Activated naive CD4-positive, alpha-beta T cell treated with anti-CD3 and anti-CD28 coated beads, Interleukin-2, amount 10 ng/mL, durations not matched to agents 7 days and 5 days (primary cell): ENCODE measurements at regions not wholly inside any gene's neighbourhood (a gene's known extent, or its start where the extent isn't known, plus 50 kb on each side); places are given as distances from the start of the nearest gene placed in this dataset.
A peak's percentile ranks its signal among the peaks of the same experiment; 100 is the strongest.

Experiments
- CTCF ChIA-PET: fragments of 350-600 bp; sonication (Branson Sonifier 250); formaldehyde crosslinking; loops from one replicate; lab custom pipeline; 2021; ENCODE audit warnings: antibody characterized with exemption; lab: Charles Lee
- DNase-seq: peaks from one replicate; pipeline ENCODE4 v3.0.0-alpha.2; 2020
- H3K27ac Mint-ChIP-seq: one replicate; pipeline ENCODE4 v1.8.0; 2021; ENCODE audit warnings: mild to moderate bottlenecking, moderate library complexity, mixed read lengths
- H3K27me3 Mint-ChIP-seq: one replicate; pipeline ENCODE4 v1.8.0; 2021; ENCODE audit warnings: mild to moderate bottlenecking, mixed read lengths
- H3K36me3 Mint-ChIP-seq: one replicate; pipeline ENCODE4 v1.8.0; 2021; ENCODE audit warnings: mixed read lengths
- H3K4me1 Mint-ChIP-seq: one replicate; pipeline ENCODE4 v1.8.0; 2021; ENCODE audit warnings: mixed read lengths
- H3K4me3 Mint-ChIP-seq: one replicate; pipeline ENCODE4 v1.8.0; 2021; ENCODE audit warnings: mild to moderate bottlenecking, moderate library complexity, mixed read lengths
- H3K9me3 Mint-ChIP-seq: one replicate; pipeline ENCODE4 v1.8.0; 2021; ENCODE audit warnings: mixed read lengths

DNA sequence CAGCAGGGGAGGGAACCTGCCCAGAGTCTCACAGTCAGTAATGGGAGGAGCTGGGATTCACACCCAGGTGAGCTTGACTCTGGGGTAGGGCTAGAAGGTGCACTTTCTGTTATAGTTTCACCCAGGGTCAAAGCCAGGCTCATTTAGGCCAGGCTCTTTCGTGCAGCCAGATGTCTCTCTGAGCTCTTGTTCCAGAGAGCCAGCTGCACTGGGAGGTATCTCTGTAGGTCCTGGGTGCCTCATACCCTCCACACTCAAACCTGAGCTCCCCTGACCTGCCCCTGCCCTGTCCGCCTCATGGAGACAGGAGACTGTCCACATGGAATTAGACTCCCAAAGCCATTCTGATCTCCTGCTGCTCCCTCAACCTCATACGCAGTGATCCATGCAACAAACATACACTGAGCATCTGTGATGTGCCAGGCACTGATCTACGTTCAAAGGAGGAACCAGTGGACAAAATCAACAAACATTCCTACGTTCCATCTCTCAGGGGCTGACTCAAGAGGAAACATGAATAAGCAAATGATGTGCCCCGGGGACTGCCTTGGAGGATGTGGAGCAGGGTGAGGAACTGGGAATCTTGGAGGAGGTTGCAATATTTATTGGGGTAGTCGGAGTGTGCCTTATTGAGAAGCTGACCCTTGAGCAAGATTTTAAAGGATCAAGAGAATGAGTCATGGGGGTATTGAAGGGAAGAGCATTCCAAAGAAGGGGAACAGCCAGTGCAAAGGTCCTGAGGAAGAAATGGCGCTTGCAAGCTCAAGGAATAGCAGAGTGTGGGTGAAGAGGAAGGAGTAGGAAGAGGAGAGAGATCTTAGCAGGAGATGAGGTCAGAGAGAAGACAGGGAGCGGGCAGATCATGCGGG lies 71.3 kb upstream of the TOX2 start:
- CTCF ChIA-PET: interaction anchor here (1.5 to 5.3 kb wide), 3 partner anchors 93 to 239 kb away, joined by 3 to 47 read pairs (median 11); no protein-coding TSS in a partner anchor
- Mint-ChIP-seq H3K4me1 (peaks cover 46% of the 10 kb centered on the region), H3K36me3 (no peaks in the 10 kb centered on the region), H3K27me3 (peaks cover 3% of the 10 kb centered on the region), H3K4me3 (no peak overlapping the region), H3K27ac (no peak overlapping the region), H3K9me3 (no peaks in the 10 kb centered on the region)
- no peak for DNase-seq

DNA sequence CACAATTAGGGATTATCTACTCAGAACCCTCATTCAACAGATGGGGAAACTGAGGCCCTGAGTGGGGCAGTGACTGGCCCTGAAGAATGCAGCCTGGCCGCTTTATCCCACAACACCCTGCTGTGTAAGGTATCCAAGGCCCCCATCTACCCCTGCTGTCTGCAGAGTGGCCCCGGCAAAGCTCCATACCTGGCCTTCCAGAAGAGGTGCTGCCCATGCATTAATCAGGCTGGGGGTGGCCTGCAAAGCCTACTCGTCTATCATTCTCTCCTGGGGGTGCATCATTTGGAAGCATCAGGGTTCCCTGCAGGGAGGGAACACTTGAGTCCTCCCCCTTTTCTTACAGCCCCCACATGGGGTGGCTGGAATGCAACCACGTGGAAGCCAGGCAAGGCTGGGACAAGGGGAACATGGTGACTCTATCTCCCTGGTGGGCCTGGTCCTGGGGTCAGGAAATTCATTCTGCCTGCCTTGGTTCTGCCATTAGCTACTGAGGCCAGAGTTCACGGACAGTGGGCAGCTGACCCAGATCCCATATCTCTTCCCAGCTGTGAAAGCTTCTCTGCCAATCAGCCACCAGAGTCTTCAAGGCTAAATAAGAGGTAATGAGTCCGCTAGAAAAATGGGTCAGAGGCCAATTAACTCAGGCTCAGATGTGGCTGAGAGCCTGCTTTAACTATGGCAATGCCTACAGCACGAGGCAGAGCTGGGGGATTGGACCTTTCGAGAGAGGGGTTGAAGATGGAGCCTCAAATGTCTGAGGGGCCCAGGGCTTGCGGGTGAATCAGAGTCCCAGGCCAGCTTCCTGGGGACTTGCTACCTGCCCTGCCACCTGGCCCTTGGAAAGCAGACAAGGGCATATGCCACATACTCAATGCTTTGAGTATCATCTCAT lies 72.3 kb upstream of the TOX2 start:
- DNase-seq: no peak
- no peak overlapping the region for H3K4me3 Mint-ChIP-seq
- H3K27ac Mint-ChIP-seq: no peak overlapping the region
- H3K36me3 Mint-ChIP-seq: no peaks in the 10 kb centered on the region
- peaks cover 56% of the 10 kb centered on the region for H3K4me1 Mint-ChIP-seq
- H3K27me3 Mint-ChIP-seq: peaks cover 3% of the 10 kb centered on the region
- no peaks in the 10 kb centered on the region for H3K9me3 Mint-ChIP-seq
- CTCF ChIA-PET: interaction anchor here (1.5 to 5.6 kb wide), 4 partner anchors 92 to 240 kb away, joined by 3 to 65 read pairs (median 29); no protein-coding TSS in a partner anchor

DNA sequence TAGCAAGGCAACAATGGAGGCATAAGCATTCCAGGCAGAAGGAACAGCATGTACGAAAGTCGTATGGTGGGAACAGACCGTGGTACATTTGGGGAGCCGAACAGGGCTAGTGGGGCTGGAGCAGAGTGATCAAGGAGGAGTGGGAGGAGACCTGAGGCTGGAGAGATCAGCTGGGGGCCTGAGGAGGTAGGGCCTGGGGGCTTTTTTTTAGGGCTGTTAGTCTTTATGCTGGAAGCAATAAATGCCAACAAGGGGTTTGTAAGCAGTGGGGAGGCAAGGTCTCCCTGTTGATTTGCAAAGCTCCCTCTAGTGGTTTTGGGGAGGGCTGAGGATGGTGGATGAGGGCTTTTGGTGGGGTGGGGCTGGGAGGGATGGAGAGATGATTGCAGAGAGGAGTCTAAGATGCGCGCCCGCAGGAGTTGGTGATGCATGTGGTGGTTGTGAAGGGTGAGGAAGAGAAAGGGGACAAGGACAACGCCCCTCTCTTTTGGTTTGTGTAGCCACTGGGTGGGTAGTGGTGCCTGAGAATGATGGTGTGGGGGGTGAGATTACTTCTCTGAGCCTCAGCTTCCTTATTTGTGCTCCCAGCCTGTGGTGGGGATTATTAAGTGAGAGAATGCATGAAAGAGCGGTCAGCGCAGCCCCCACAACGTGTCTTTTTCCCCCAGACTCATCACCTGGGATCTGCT lies 74.1 kb upstream of the TOX2 start:
- no peak overlapping the region for H3K4me3 Mint-ChIP-seq
- peak; percentile 53 for DNase-seq
- peaks cover 3% of the 10 kb centered on the region for H3K27me3 Mint-ChIP-seq
- H3K9me3 Mint-ChIP-seq: no peaks in the 10 kb centered on the region
- CTCF ChIA-PET: interaction anchor here (1.0 to 5.6 kb wide), 10 partner anchors 7 to 240 kb away, joined by 3 to 65 read pairs (median 6); no protein-coding TSS in a partner anchor
- no peak overlapping the region for H3K27ac Mint-ChIP-seq
- H3K36me3 Mint-ChIP-seq: no peaks in the 10 kb centered on the region
- H3K4me1 Mint-ChIP-seq: peaks cover 46% of the 10 kb centered on the region

DNA sequence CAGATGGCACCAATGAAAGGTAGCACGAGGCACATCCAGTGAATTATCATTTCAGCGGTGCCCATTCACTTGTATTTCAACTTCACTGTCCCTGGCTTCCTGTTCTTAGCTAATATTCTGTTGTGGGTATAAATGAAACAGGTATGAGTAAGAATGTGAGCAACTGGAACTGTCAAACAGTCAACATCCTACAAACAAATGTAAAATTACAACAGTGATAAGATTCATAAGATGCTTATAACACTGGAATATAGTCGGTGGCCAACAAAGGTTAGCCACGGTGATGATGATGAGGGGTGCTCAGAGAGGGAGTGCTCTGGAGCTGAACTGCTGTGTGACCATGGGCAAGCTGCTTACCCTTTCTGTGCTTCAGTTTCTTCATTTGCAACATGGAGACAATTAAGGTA lies 74.9 kb upstream of the TOX2 start:
- Mint-ChIP-seq H3K27me3 (peaks cover 3% of the 10 kb centered on the region), H3K4me3 (no peak overlapping the region), H3K9me3 (no peaks in the 10 kb centered on the region), H3K27ac (no peak overlapping the region), H3K4me1 (peaks cover 39% of the 10 kb centered on the region), H3K36me3 (no peaks in the 10 kb centered on the region)
- CTCF ChIA-PET: interaction anchor here (0.6 to 5.6 kb wide), 12 partner anchors 8 to 240 kb away, joined by 3 to 65 read pairs (median 5); no protein-coding TSS in a partner anchor
- DNase-seq: no peak

DNA sequence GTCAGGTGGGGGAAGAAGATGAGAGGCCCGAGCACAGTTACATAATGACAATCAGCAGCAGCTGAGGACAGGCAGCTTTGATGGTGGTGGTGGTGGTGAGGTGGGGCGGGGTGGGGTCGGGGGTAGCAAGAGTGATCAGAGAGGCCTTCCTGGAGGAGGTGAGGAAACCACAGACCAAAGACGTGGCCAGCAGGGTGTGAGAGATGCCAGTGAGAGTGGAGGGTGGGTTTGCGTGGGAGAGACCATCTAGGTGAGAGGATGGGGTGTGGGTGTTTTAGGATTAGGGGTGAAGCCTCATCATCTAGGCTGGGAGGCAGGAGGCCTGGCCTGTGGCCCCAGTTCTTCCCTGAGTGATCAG lies 76.0 kb upstream of the TOX2 start:
- H3K4me1 Mint-ChIP-seq: peaks cover 36% of the 10 kb centered on the region
- CTCF ChIA-PET: interaction anchor here (5.6 kb wide), 1 partner anchor 88 kb away, joined by 65 read pairs; no protein-coding TSS in a partner anchor

DNA sequence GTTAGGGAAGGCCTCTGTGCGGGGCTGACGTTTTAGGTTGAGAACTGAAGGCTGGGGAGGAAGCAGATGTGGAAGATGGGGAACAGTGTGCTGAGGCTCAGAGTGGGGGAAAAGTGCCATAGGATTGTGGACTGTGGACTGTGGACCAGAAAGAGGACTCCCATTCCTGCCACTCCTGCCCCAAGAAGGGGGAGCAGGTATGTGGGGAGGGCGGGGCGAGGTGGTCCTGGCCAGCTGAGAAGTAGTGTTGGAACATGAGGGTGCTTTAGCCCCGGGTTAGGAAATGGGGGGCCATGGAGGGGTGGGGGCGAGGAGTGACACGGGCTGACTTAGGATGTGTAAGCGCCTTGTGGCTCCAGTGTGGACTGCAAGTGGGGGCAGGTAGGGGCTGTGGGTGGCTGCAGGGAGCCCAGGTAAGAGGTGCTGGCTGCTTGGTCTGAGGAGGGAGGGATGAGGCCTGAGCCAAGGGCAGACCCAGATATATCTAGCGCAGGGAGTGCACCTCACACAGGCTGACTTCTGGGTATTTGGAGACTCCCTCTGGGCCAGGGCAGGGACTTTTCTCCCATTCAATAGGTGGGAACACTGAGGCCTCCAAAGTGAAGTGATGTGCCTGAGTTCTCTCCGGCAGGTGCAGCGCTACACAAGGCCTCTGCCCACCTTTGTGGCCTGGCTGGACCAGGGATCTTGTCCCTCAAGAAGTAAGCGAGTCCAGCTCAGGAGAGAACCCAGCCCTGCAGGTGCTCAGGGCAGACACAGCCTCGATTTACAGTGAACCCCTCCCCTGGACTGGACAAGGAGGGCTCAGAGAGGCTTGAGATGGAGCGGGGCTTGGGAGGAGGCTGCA lies 76.6 kb upstream of the TOX2 start:
- no peak for DNase-seq
- CTCF ChIA-PET: interaction anchor here (5.6 kb wide), 1 partner anchor 87 kb away, joined by 65 read pairs; no protein-coding TSS in a partner anchor
- no peak overlapping the region for H3K27ac Mint-ChIP-seq

More for the DNA sequence above, 76.0 kb upstream of the TOX2 start:
- Mint-ChIP-seq H3K9me3 (no peaks in the 10 kb centered on the region), H3K36me3 (no peaks in the 10 kb centered on the region), H3K27me3 (peaks cover 3% of the 10 kb centered on the region), H3K27ac (no peak overlapping the region), H3K4me3 (no peak overlapping the region)
- DNase-seq: no peak

DNA sequence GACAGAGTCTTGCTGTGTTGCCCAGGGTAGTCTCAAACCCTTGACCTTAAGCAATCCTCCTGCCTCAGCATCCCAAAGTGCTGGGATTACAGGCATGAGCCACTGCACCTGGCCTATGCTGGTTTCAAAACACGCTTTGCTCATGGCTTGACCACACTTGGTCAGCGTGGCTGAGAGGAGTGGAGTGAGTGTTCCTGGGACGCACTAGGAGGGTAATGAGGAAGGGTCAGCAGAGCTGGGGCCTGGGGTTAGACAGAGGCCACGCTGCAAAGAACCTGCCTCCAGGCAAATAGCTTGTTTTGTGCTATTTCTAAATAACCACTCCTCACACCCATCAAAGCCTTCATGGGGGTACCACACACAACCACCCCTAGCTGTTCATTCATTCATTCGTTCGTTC lies 77.9 kb upstream of the TOX2 start:
- Mint-ChIP-seq H3K4me1 (peaks cover 36% of the 10 kb centered on the region), H3K27ac (no peak overlapping the region), H3K36me3 (no peaks in the 10 kb centered on the region), H3K4me3 (no peak overlapping the region), H3K27me3 (no peaks in the 10 kb centered on the region), H3K9me3 (no peaks in the 10 kb centered on the region)
- CTCF ChIA-PET: interaction anchor here (5.6 kb wide), 1 partner anchor 86 kb away, joined by 65 read pairs; no protein-coding TSS in a partner anchor
- no peak for DNase-seq

More for the DNA sequence above, 76.6 kb upstream of the TOX2 start:
- Mint-ChIP-seq H3K27me3 (peaks cover 3% of the 10 kb centered on the region), H3K36me3 (no peaks in the 10 kb centered on the region), H3K9me3 (no peaks in the 10 kb centered on the region), H3K4me1 (peaks cover 36% of the 10 kb centered on the region), H3K4me3 (no peak overlapping the region)

DNA sequence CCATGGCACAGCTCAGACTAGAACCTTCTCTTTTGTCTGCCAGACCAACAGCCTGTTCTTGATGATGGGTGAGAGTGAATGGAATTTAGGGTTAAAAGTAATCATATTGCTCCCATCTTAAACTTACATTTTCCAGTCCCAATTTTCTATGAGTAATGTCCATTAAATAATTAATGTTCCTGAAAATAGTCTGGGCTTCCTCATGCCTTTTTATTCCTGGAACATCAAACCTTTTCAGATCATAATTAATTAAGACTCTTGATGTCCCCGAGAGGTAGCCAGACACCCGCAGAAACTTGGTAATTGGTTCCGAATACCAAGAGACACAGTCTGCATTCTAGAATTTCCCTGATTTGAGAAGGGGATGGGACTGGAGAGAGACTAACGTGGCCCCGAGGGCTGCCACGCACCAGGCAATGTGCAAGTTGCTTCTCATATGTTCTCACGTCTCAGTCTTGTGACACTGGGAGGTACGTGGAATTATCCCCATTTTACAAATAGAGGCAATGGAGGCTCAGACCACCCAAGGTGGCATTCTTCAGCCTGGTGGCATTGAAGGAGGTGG lies 78.6 kb upstream of the TOX2 start:
- H3K4me1 Mint-ChIP-seq: peaks cover 36% of the 10 kb centered on the region
- DNase-seq: no peak
- H3K27me3 Mint-ChIP-seq: no peaks in the 10 kb centered on the region
- CTCF ChIA-PET: no interaction called here
- no peaks in the 10 kb centered on the region for H3K9me3 Mint-ChIP-seq
- H3K4me3 Mint-ChIP-seq: no peak overlapping the region
- no peak overlapping the region for H3K27ac Mint-ChIP-seq
- H3K36me3 Mint-ChIP-seq: no peaks in the 10 kb centered on the region

DNA sequence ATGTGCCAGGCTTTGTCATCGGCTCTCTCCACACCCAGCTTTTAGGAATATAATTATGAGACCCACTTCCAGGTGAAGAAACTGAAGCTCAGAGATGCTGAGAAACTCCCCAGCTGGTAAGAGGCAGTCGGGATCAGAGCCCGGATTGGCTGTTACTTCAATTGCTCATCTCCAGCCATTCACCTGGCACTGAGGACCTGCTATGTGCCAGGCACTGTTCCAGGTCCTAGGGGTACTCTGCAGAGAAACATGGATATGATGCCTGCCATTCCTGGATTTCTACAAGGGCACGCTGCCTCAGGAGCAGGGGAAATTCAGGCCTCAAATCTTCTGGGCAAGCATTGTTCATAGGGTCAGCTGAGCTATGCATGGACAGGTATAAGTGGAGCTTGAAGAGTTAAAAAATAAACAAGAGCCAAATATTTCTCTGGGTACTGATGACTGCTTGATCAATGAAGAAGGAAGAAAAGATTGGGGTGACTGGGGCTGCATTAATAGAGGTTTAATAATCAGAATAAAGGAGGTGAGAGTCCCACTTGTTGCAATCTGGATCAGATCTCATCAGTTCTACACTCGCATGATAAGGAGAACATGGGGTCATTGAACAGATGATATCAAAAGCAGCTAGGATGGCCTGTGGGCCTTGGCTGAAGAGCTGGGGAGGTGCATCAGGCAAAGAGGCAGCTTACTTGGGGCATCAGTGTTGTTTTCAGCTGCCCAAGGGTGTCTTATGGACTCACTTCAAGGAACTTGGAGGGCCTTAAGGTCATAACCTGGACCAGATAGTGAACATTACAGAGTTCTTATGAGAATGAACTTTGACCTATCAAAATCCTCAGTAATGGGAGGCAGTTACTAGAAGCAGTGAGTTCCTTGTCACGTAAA lies 80.9 kb upstream of the TOX2 start:
- DNase-seq: no peak
- peaks cover 12% of the 10 kb centered on the region for H3K27me3 Mint-ChIP-seq
- H3K4me1 Mint-ChIP-seq: peaks cover 15% of the 10 kb centered on the region
- no peaks in the 10 kb centered on the region for H3K36me3 Mint-ChIP-seq
- CTCF ChIA-PET: interaction anchor here (1.1 to 1.3 kb wide), 2 partner anchors 83 to 258 kb away, joined by 3 to 5 read pairs; no protein-coding TSS in a partner anchor
- no peak overlapping the region for H3K27ac Mint-ChIP-seq
- peaks cover 4% of the 10 kb centered on the region for H3K9me3 Mint-ChIP-seq
- no peak overlapping the region for H3K4me3 Mint-ChIP-seq

DNA sequence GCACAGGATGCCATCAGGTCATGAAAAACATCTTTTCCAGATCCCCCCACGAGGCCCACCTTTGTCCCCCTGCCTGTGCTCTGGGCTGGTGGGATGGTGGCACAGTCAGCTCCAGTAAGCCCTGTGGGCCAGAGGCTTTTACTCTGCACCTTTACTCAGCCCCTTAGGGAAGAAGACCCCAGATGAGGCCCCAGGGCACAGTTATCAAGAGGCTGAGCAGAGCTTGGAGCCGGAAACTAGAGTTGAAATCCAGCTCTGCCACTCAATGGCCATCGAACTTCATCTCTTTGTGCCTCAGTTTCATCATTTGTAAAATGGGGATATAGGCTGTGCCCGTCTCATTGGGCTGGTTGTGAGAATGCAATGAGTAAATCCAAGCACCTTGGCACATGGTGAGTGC lies 81.7 kb upstream of the TOX2 start:
- H3K27ac Mint-ChIP-seq: no peak overlapping the region
- no peaks in the 10 kb centered on the region for H3K36me3 Mint-ChIP-seq
- peaks cover 7% of the 10 kb centered on the region for H3K4me1 Mint-ChIP-seq
- CTCF ChIA-PET: interaction anchor here (1.1 kb wide), 1 partner anchor 83 kb away, joined by 5 read pairs; no protein-coding TSS in a partner anchor
- peaks cover 4% of the 10 kb centered on the region for H3K9me3 Mint-ChIP-seq
- peaks cover 20% of the 10 kb centered on the region for H3K27me3 Mint-ChIP-seq
- no peak for DNase-seq
- H3K4me3 Mint-ChIP-seq: no peak overlapping the region

DNA sequence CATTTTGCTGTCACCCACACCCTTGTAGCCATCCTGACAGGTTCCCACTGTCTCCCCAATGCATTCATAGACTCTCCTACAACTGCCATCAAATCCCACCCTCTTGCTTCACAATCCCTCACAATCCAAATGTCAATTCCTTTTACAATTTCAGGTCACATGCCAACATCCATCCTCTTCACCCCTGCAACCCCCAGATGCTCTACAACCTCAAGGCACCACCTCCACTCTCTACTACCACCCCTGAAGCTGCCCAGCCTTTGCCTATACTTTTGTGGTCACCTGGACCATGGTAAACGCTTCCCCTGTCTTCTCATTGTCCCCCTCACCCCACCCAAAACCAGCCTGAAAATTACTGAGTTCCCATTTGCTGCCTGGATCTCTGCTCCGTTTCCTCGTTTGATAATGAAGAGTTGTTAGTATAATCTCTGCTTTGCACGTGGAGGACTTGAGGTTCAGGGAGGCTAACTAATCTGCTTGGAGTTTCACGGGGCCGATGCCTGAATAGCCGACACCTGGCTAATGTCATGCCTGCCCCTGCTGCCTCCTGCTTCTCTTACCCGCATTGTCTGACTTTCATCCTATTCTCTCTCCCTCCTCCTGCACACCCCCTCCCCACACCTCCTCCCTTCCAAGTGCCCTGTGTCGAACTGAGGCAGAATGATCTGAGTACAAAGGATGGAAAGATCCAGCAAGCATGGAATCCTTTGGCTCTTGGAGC lies 82.4 kb upstream of the TOX2 start:
- DNase-seq: no peak
- CTCF ChIA-PET: no interaction called here
- no peak overlapping the region for H3K4me3 Mint-ChIP-seq
- peaks cover under 1% of the 10 kb centered on the region for H3K4me1 Mint-ChIP-seq
- no peak overlapping the region for H3K27ac Mint-ChIP-seq
- H3K9me3 Mint-ChIP-seq: peaks cover 4% of the 10 kb centered on the region
- H3K36me3 Mint-ChIP-seq: no peaks in the 10 kb centered on the region
- H3K27me3 Mint-ChIP-seq: peaks cover 23% of the 10 kb centered on the region
